Liver (tissue), 8 donors: ENCODE measurements at regions not wholly inside any gene's neighbourhood (a gene's known extent, or its start where the extent isn't known, plus 50 kb on each side); places are given as distances from the start of the nearest gene placed in this dataset.

Source experiments
- DNase-seq: peaks from one replicate; pipeline ENCODE4 v3.0.0-alpha.2; 2017; ENCODE audit warnings: low spot score
- H3K27ac ChIP-seq, 2 donors: one replicate each; pipeline ENCODE4 v1.7.0; 2013; ENCODE audit warnings: inconsistent platforms in 2 of 2, low read length in 2 of 2, control low read depth in 1 of 2, low read depth in 1 of 2, mild to moderate bottlenecking in 1 of 2
- H3K27me3 ChIP-seq, 4 donors: one replicate each; pipeline versions ENCODE4 v1.6.1 to v1.7.0; 2013; ENCODE audit warnings: low read length in 3 of 4, inconsistent platforms in 1 of 4, mild to moderate bottlenecking in 1 of 4, moderate library complexity in 1 of 4; ENCODE audit not compliant: control insufficient read depth in 4 of 4, insufficient read depth in 4 of 4
- H3K36me3 ChIP-seq, 4 donors: one replicate each; pipeline versions ENCODE4 v1.6.1 to v1.7.0; 2013; ENCODE audit warnings: low read length in 3 of 4, mild to moderate bottlenecking in 3 of 4, low read depth in 1 of 4, moderate library complexity in 1 of 4; ENCODE audit not compliant: control insufficient read depth in 4 of 4, insufficient read depth in 3 of 4
- H3K4me1 ChIP-seq, 4 donors: one replicate each; pipeline versions ENCODE4 v1.6.1 to v1.7.0; 2013; ENCODE audit warnings: low read length in 3 of 4, mild to moderate bottlenecking in 3 of 4, moderate library complexity in 1 of 4; ENCODE audit not compliant: control insufficient read depth in 4 of 4, insufficient read depth in 4 of 4
- H3K4me3 ChIP-seq, 3 donors: one replicate each; pipeline versions ENCODE4 v1.6.1 to v1.7.0; 2013; ENCODE audit warnings: low read length in 3 of 3, control low read depth in 1 of 3, low read depth in 1 of 3, mild to moderate bottlenecking in 1 of 3
- H3K9ac ChIP-seq, 2 donors: one replicate each; pipeline ENCODE4 v1.7.0; 2013; ENCODE audit warnings: low read length in 2 of 2, mild to moderate bottlenecking in 2 of 2, moderate library complexity in 2 of 2, control low read depth in 1 of 2, low read depth in 1 of 2
- H3K9me3 ChIP-seq, 4 donors: one replicate each; pipeline versions ENCODE4 v1.6.1 to v1.7.0; 2013; ENCODE audit warnings: low read length in 3 of 4; ENCODE audit not compliant: control insufficient read depth in 4 of 4
- EGR1 ChIP-seq, 2 donors: IDR thresholded peaks; 2 replicates each; pipeline ENCODE4 v1.6.1; 2016 to 2018; ENCODE audit warnings: antibody characterized with exemption in 2 of 2, low read depth in 2 of 2
- FOXA1 ChIP-seq: IDR thresholded peaks from 2 replicates; pipeline ENCODE4 v1.6.1; 2016; ENCODE audit warnings: antibody characterized with exemption
- FOXA2 ChIP-seq: IDR thresholded peaks from 2 replicates; pipeline ENCODE4 v1.6.1; 2016; ENCODE audit warnings: antibody characterized with exemption
- GABPA ChIP-seq, 2 donors: IDR thresholded peaks in 1 of 2; conservative IDR thresholded peaks in 1 of 2; 2 replicates each; pipeline ENCODE4 v1.6.1; 2016; ENCODE audit warnings: antibody characterized with exemption in 2 of 2, mild to moderate bottlenecking in 1 of 2, moderate library complexity in 1 of 2
- HNF4A ChIP-seq, 2 donors: conservative IDR thresholded peaks; 2 replicates each; pipeline ENCODE4 v1.6.1; 2016; ENCODE audit warnings: antibody characterized with exemption in 2 of 2, mild to moderate bottlenecking in 2 of 2
- JUND ChIP-seq, 2 donors: IDR thresholded peaks; 2 replicates each; pipeline ENCODE4 v1.6.1; 2016; ENCODE audit warnings: antibody characterized with exemption in 2 of 2
- NR2F2 ChIP-seq: IDR thresholded peaks from 2 replicates; pipeline ENCODE4 v1.6.1; 2016; ENCODE audit warnings: antibody characterized with exemption
- RAD21 ChIP-seq, 2 donors: IDR thresholded peaks; 2 replicates each; pipeline ENCODE4 v1.6.1; 2016; ENCODE audit warnings: antibody characterized with exemption in 2 of 2, mild to moderate bottlenecking in 2 of 2
- SP1 ChIP-seq: IDR thresholded peaks from 2 replicates; pipeline ENCODE4 v1.6.1; 2018; ENCODE audit warnings: antibody characterized with exemption, mild to moderate bottlenecking
- YY1 ChIP-seq: IDR thresholded peaks from 2 replicates; pipeline ENCODE4 v1.6.1; 2016; ENCODE audit warnings: antibody characterized with exemption, mild to moderate bottlenecking
- WGBS: extraction: QIAGEN DNeasy Blood & Tissue Kit; methylation state at CpG from one replicate; pipeline ENCODE4 v1.1.7; 2013; 5-methylcytosine and 5-hydroxymethylcytosine counted together
- TF ChIP-seq, protein P1 (sequence below): IDR thresholded peaks from 2 replicates; pipeline ENCODE4 v1.6.1; 2016; ENCODE audit warnings: antibody characterized with exemption
- TF ChIP-seq, protein P2 (sequence below): fragments of 150-350 bp; IDR thresholded peaks from 2 replicates; pipeline ENCODE4 v1.5.1; 2017; ENCODE audit warnings: improper control_type of control experiment, low read depth, low read length; ENCODE audit not compliant: missing input control
- TF ChIP-seq, protein P3 (sequence below): IDR thresholded peaks from 2 replicates; pipeline ENCODE4 v1.6.1; 2016; ENCODE audit warnings: antibody characterized with exemption, mild to moderate bottlenecking
- TF ChIP-seq, protein P4 (sequence below): IDR thresholded peaks from 2 replicates; pipeline ENCODE4 v1.6.1; 2016; ENCODE audit warnings: antibody characterized with exemption
- donor health status: healthy.
- donor health status: healthy.
- donor health status: healthy.
- donor health status: healthy.
- donor health status: healthy.

DNA sequence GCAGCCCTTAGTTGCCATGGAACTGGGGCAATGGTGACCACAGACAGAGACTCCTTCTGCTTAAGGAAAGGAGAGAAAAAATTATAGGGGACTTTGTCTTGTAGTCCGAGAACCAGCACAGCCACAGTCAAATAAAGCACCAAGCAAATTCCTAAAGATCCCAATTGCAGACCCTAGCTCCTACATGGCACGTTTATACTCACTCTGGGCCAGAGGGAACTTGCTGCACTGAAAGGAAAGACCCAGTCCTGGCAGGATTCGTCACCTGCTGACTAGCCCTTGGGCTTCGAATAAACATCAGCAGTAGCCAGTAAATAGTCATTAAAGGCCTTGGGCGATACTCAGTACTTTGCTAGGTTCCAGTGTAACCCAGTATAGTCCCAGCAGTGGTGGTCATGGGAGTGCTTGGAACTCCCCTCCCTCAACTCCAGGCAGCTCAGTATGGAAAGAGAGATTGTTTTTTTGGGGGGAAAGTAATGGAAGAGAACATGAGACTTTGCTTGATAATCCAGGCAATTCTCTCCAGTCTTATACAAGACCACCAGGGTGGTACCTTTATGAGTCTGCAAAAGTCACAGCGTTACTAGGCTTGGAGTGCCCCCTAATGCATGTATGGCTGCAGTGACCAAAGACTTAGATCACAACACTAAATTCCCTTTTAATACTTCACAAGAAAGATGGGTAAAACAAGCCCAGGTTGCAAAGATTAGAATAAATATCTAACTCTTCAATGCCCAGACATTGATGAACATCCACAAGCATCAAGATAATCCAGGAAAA is 66.4 kb upstream of the AGTR1 start:
- TF ChIP-seq RAD21 (IDR thresholded peaks at IDR 0.05): peak; percentile 85 to 87
- no peak for TF ChIP-seq FOXA1
- TF ChIP-seq, protein P1, sequence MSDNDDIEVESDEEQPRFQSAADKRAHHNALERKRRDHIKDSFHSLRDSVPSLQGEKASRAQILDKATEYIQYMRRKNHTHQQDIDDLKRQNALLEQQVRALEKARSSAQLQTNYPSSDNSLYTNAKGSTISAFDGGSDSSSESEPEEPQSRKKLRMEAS: no peak
- TF ChIP-seq, protein P2, sequence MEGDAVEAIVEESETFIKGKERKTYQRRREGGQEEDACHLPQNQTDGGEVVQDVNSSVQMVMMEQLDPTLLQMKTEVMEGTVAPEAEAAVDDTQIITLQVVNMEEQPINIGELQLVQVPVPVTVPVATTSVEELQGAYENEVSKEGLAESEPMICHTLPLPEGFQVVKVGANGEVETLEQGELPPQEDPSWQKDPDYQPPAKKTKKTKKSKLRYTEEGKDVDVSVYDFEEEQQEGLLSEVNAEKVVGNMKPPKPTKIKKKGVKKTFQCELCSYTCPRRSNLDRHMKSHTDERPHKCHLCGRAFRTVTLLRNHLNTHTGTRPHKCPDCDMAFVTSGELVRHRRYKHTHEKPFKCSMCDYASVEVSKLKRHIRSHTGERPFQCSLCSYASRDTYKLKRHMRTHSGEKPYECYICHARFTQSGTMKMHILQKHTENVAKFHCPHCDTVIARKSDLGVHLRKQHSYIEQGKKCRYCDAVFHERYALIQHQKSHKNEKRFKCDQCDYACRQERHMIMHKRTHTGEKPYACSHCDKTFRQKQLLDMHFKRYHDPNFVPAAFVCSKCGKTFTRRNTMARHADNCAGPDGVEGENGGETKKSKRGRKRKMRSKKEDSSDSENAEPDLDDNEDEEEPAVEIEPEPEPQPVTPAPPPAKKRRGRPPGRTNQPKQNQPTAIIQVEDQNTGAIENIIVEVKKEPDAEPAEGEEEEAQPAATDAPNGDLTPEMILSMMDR: peak; percentile 48
- TF ChIP-seq, protein P3, sequence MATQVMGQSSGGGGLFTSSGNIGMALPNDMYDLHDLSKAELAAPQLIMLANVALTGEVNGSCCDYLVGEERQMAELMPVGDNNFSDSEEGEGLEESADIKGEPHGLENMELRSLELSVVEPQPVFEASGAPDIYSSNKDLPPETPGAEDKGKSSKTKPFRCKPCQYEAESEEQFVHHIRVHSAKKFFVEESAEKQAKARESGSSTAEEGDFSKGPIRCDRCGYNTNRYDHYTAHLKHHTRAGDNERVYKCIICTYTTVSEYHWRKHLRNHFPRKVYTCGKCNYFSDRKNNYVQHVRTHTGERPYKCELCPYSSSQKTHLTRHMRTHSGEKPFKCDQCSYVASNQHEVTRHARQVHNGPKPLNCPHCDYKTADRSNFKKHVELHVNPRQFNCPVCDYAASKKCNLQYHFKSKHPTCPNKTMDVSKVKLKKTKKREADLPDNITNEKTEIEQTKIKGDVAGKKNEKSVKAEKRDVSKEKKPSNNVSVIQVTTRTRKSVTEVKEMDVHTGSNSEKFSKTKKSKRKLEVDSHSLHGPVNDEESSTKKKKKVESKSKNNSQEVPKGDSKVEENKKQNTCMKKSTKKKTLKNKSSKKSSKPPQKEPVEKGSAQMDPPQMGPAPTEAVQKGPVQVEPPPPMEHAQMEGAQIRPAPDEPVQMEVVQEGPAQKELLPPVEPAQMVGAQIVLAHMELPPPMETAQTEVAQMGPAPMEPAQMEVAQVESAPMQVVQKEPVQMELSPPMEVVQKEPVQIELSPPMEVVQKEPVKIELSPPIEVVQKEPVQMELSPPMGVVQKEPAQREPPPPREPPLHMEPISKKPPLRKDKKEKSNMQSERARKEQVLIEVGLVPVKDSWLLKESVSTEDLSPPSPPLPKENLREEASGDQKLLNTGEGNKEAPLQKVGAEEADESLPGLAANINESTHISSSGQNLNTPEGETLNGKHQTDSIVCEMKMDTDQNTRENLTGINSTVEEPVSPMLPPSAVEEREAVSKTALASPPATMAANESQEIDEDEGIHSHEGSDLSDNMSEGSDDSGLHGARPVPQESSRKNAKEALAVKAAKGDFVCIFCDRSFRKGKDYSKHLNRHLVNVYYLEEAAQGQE: no peak
- Histone ChIP-seq H3K4me1 (peaks cover 0 to 3% (median 0%) of the 10 kb centered on the region in 4 donors), H3K4me3 (no peak overlapping the region), H3K9ac (no peak overlapping the region), H3K36me3 (no peaks in the 10 kb centered on the region), H3K27me3 (no peaks in the 10 kb centered on the region), H3K27ac (no peak overlapping the region), H3K9me3 (no peaks in the 10 kb centered on the region)
- DNase-seq: no peak
- 74% methylated on average over 6 of the region's 6 CpGs for WGBS

DNA sequence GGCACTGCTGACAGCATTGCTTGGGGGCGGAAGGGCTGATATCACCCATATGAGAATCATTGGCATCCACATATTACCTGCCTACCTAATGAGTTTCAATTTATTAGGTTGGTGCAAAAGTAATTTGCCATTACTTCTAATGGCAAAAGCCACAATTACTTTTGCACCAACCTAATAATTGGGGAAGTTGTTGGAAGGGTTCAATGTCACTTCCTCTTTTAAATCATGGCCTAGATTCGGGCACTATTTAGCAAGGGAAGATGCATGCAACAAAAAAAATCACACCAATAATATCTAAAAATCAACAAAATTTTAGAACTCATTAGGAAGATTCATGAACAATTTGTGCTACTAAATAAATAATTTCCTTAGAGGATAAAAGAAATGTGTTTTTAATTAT is 56.0 kb upstream of the AGTR1 start:
- WGBS: 90% methylated on average over 2 of the region's 2 CpGs
- no peaks in the 10 kb centered on the region for H3K4me1 ChIP-seq
- no peak for DNase-seq
- H3K4me3 ChIP-seq: no peak overlapping the region
- no peak overlapping the region for H3K9ac ChIP-seq
- H3K27ac ChIP-seq: no peak overlapping the region
- H3K9me3 ChIP-seq: no peaks in the 10 kb centered on the region
- no peaks in the 10 kb centered on the region for H3K36me3 ChIP-seq
- no peaks in the 10 kb centered on the region for H3K27me3 ChIP-seq
- TF ChIP-seq FOXA2 (no peak), NR2F2 (no peak), RAD21 (IDR thresholded peaks at IDR 0.05) (no peak), GABPA (IDR thresholded peaks at IDR 0.05 in 1 of 2, conservative IDR thresholded peaks at IDR 0.05 in 1 of 2) (no peak), HNF4A (conservative IDR thresholded peaks at IDR 0.05) (no peak), JUND (IDR thresholded peaks at IDR 0.05) (no peak), EGR1 (IDR thresholded peaks at IDR 0.05; ENCODE audit: low read depth in 2 of 2) (no peak), YY1 (no peak), SP1 (no peak)
- TF ChIP-seq, protein P3: no peak
- TF ChIP-seq, protein P1: no peak
- TF ChIP-seq, protein P4, sequence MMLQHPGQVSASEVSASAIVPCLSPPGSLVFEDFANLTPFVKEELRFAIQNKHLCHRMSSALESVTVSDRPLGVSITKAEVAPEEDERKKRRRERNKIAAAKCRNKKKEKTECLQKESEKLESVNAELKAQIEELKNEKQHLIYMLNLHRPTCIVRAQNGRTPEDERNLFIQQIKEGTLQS: no peak
